Stomach (tissue), 8 donors: ENCODE measurements at regions not wholly inside any gene's neighbourhood (a gene's known extent, or its start where the extent isn't known, plus 50 kb on each side); places are given as distances from the start of the nearest gene placed in this dataset.

ENCODE experiments used
- DNase-seq, 2 donors: peaks; one replicate each; pipeline versions ENCODE4 v3.0.0 to v3.0.0-alpha.2; 2013 to 2019
- H3K27ac ChIP-seq, 5 donors: fragments of 200-600 bp in 4 of 5; sonication (generic) in 4 of 5; one replicate each; pipeline ENCODE4 v1.5.1; 2013 to 2019; ENCODE audit warnings: mild to moderate bottlenecking in 1 of 5, moderate library complexity in 1 of 5
- H3K27me3 ChIP-seq, 3 donors: fragments of 200-600 bp; sonication (generic); one replicate each; pipeline ENCODE4 v1.5.1; 2017 to 2019; ENCODE audit warnings: mixed run types in 1 of 3
- H3K36me3 ChIP-seq, 4 donors: fragments of 200-600 bp; sonication (generic); 1 replicate in 3 of 4; 2 replicates in 1 of 4; pipeline ENCODE4 v1.5.1; 2016 to 2019
- H3K4me1 ChIP-seq, 4 donors: fragments of 200-600 bp; sonication (generic); one replicate each; pipeline ENCODE4 v1.5.1; 2016 to 2019
- H3K4me3 ChIP-seq, 4 donors: fragments of 200-600 bp; sonication (generic) in 3 of 4; one replicate each; pipeline ENCODE4 v1.5.1; 2016 to 2019; ENCODE audit warnings: mild to moderate bottlenecking in 1 of 4
- H3K9me3 ChIP-seq, 4 donors: fragments of 200-600 bp; sonication (generic); one replicate each; pipeline ENCODE4 v1.5.1; 2016 to 2019
- CTCF ChIP-seq, 7 experiments: fragments of 450-650 bp in 4 of 7; fragments of 200-600 bp in 3 of 7; sonication (generic) in 3 of 7; IDR thresholded peaks; one replicate each; pipeline ENCODE4 v1.5.1; 2016 to 2019; ENCODE audit warnings: antibody characterized with exemption in 7 of 7, control low read depth in 2 of 7, mild to moderate bottlenecking in 1 of 7
- EP300 ChIP-seq: sonication (generic); formaldehyde crosslinking; IDR thresholded peaks from one replicate; pipeline ENCODE4 v1.6.1; 2017; ENCODE audit warnings: antibody characterized with exemption
- POLR2A ChIP-seq, 4 donors: fragments of 450-650 bp; IDR thresholded peaks; one replicate each; pipeline ENCODE4 v1.6.1; 2016; ENCODE audit warnings: antibody characterized with exemption in 4 of 4, control low read depth in 2 of 4, mild to moderate bottlenecking in 1 of 4, moderate library complexity in 1 of 4
- POLR2AphosphoS5 ChIP-seq, 3 donors: sonication (generic); formaldehyde crosslinking; IDR thresholded peaks; one replicate each; pipeline ENCODE4 v1.6.1; 2016; ENCODE audit warnings: antibody characterized with exemption in 3 of 3
- WGBS, 5 donors: extraction: QIAGEN DNeasy Blood & Tissue Kit in 3 of 5; methylation state at CpG; one replicate each; pipeline versions ENCODE4 v1.1.5 to v1.1.7; 2013 to 2018; 5-methylcytosine and 5-hydroxymethylcytosine counted together
- intact Hi-C: fragments of 100-400 bp; cut with DNase I; formaldehyde crosslinking; loops from one replicate; pipeline ENCODE4 v1.15.1; 2023; ENCODE audit warnings: low total_unique reads
- donor health status: healthy with polysubstance abuse.
- donor health status: Bipolar disorder and iron deficiency.
- donor health status: healthy.

GRCh38 chr9:115671236-115671962 lies 482.2 kb upstream of the PAPPA start:
- H3K4me3 ChIP-seq = no peak overlapping the region
- no peak overlapping the region for H3K27ac ChIP-seq
- H3K36me3 ChIP-seq = no peaks in the 10 kb centered on the region
- H3K27me3 ChIP-seq = no peaks in the 10 kb centered on the region
- no peak for DNase-seq
- H3K9me3 ChIP-seq = no peaks in the 10 kb centered on the region
- TF ChIP-seq CTCF (IDR thresholded peaks at IDR 0.05) (no peak), POLR2AphosphoS5 (IDR thresholded peaks at IDR 0.05) (no peak), POLR2A (IDR thresholded peaks at IDR 0.05) (no peak), EP300 (no peak)
- H3K4me1 ChIP-seq = peaks cover 0 to 6% (median 0%) of the 10 kb centered on the region in 4 donors
- 82 to 92% (median 86%) methylated on average over 7 of the region's 7 CpGs for WGBS, 5 donors
- intact Hi-C loops = no loop called here

GRCh38 chr9:115671963-115672305 lies 481.7 kb upstream of the PAPPA start:
- intact Hi-C loops = no loop called here
- H3K27me3 ChIP-seq = no peaks in the 10 kb centered on the region
- peaks cover 0 to 6% (median 0%) of the 10 kb centered on the region in 4 donors for H3K4me1 ChIP-seq
- 13 to 60% (median 50%) methylated on average over 1 of the region's 1 CpG for WGBS, 5 donors
- TF ChIP-seq EP300 (no peak), CTCF (IDR thresholded peaks at IDR 0.05) (no peak), POLR2AphosphoS5 (IDR thresholded peaks at IDR 0.05) (no peak), POLR2A (IDR thresholded peaks at IDR 0.05) (no peak)
- DNase-seq = no peak
- H3K36me3 ChIP-seq = no peaks in the 10 kb centered on the region
- peak overlapping the region in 1 of 5 donors; percentile 19 for H3K27ac ChIP-seq
- no peak overlapping the region for H3K4me3 ChIP-seq
- no peaks in the 10 kb centered on the region for H3K9me3 ChIP-seq

- Histone ChIP-seq H3K9me3 (no peaks in the 10 kb centered on the region), H3K36me3 (no peaks in the 10 kb centered on the region), H3K4me1 (peaks cover 0 to 6% (median 0%) of the 10 kb centered on the region in 4 donors), H3K4me3 (no peak overlapping the region), H3K27ac (peak overlapping the region in 4 of 5 donors; percentile 19 to 70 (median 38)), H3K27me3 (no peaks in the 10 kb centered on the region)
- DNase-seq = peak in 1 of 2 donors; percentile 48
- TF ChIP-seq POLR2A (IDR thresholded peaks at IDR 0.05) (no peak), EP300 (no peak)
- intact Hi-C loops = no loop called here
- 45 to 53% (median 51%) methylated on average over 7 of the region's 7 CpGs for WGBS, 5 donors
Observed at GRCh38 chr9:115672477-115673316, 480.9 kb upstream of the PAPPA start.

- intact Hi-C loops = no loop called here
- 91 to 97% (median 96%) methylated on average over 3 of the region's 3 CpGs for WGBS, 5 donors
- Histone ChIP-seq H3K27ac (peak overlapping the region in 1 of 5 donors; percentile 70), H3K4me1 (peaks cover 0 to 6% (median 0%) of the 10 kb centered on the region in 4 donors), H3K27me3 (no peaks in the 10 kb centered on the region), H3K9me3 (no peaks in the 10 kb centered on the region), H3K36me3 (no peaks in the 10 kb centered on the region), H3K4me3 (no peak overlapping the region)
- TF ChIP-seq POLR2AphosphoS5 (IDR thresholded peaks at IDR 0.05) = no peak
- TF ChIP-seq POLR2A (IDR thresholded peaks at IDR 0.05) = no peak
- no peak for DNase-seq
Observed at GRCh38 chr9:115673599-115673998, 480.0 kb upstream of the PAPPA start.

- Histone ChIP-seq H3K27me3 (no peaks in the 10 kb centered on the region), H3K4me3 (no peak overlapping the region), H3K4me1 (peaks cover 0 to 6% (median 0%) of the 10 kb centered on the region in 4 donors), H3K36me3 (no peaks in the 10 kb centered on the region), H3K9me3 (no peaks in the 10 kb centered on the region), H3K27ac (no peak overlapping the region)
- no peak for DNase-seq
- TF ChIP-seq POLR2AphosphoS5 (IDR thresholded peaks at IDR 0.05) = no peak
- no peak for TF ChIP-seq EP300
- TF ChIP-seq CTCF (IDR thresholded peaks at IDR 0.05) = no peak
- TF ChIP-seq POLR2A (IDR thresholded peaks at IDR 0.05) = no peak
- WGBS, 5 donors = 0 to 71% (median 32%) methylated on average over 1 of the region's 1 CpG
- intact Hi-C loops = no loop called here
Observed at GRCh38 chr9:115674091-115674490, 479.5 kb upstream of the PAPPA start.
